HUES48 (cell line): ENCODE measurements at regions not wholly inside any gene's neighbourhood (a gene's known extent, or its start where the extent isn't known, plus 50 kb on each side); places are given as distances from the start of the nearest gene placed in this dataset.
"Not testable (repeated sequence)": the region's sequence is repeated elsewhere in the genome, so short reads cannot be mapped to it uniquely, and the experiment has no call there.

Experiments used
- H3K27ac ChIP-seq: one replicate; pipeline ENCODE4 v1.7.0; 2013; ENCODE audit warnings: low read depth, low read length, inconsistent platforms
- H3K27me3 ChIP-seq: 2 replicates; pipeline ENCODE4 v1.6.1; 2013; ENCODE audit warnings: mild to moderate bottlenecking, low read length; ENCODE audit not compliant: control insufficient read depth, insufficient read depth
- H3K36me3 ChIP-seq: 2 replicates; pipeline ENCODE4 v1.6.1; 2013; ENCODE audit warnings: low read length; ENCODE audit not compliant: control insufficient read depth, insufficient read depth
- H3K4me1 ChIP-seq: 2 replicates; pipeline ENCODE4 v1.6.1; 2013; ENCODE audit warnings: mild to moderate bottlenecking, low read length; ENCODE audit not compliant: control insufficient read depth, insufficient read depth
- H3K4me3 ChIP-seq: 2 replicates; pipeline ENCODE4 v1.5.1; 2013; ENCODE audit warnings: mild to moderate bottlenecking, low read depth, low read length
- H3K9ac ChIP-seq: 2 replicates; pipeline ENCODE4 v1.6.1; 2013; ENCODE audit warnings: mild to moderate bottlenecking, low read depth, low read length, moderate library complexity
- H3K9me3 ChIP-seq: 2 replicates; pipeline ENCODE4 v1.6.1; 2013; ENCODE audit warnings: low read length; ENCODE audit not compliant: control insufficient read depth, insufficient read depth

DNA sequence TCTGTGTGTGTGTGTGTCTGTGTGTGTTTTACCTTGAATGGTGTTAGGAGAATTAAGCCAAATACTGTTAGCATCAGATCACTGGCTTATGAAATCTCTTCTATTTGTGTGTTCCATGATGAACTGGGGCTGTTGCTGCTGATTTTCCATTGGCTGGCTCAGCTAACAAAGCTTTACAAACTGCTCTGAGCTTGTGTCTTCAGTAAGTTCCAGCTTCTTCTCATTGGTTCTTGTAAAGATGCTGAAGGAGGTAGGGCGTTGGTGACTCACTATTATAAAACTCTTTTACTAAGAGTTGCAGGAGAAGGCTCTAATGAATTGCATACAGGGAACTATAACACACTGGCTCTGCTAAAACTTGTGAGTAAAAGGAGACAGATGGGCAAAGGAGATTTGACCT is 136.4 kb upstream of the PRKCQ start:
- Histone ChIP-seq H3K27ac (no peak overlapping the region), H3K4me1 (peaks cover 16% of the 10 kb centered on the region), H3K4me3 (no peak overlapping the region), H3K9me3 (no peaks in the 10 kb centered on the region), H3K9ac (no peak overlapping the region), H3K27me3 (no peaks in the 10 kb centered on the region), H3K36me3 (no peaks in the 10 kb centered on the region)

DNA sequence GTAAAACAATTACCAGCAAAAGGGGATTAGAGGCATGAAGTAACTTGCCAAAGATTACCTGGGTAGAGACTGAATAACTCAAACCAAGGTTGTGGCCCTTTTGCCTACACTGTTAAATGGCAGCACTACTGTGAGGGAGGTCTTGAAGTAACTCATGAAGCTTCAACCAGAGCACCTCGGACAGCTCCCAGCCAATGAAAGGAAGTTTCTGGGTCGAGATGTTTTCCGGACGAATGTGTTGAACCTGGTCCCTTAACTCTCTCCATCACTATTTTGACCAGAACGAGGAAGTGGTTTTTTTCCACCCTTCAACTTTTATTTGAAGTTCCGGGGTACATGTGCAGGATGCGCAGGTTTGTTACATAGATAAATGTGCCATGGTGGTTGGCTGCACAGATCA is 133.6 kb upstream of the PRKCQ start:
- Histone ChIP-seq H3K36me3 (no peaks in the 10 kb centered on the region), H3K9ac (no peak overlapping the region), H3K9me3 (no peaks in the 10 kb centered on the region), H3K4me3 (no peak overlapping the region), H3K4me1 (peaks cover 4% of the 10 kb centered on the region; the same call in 1 of the 2 replicates), H3K27me3 (no peaks in the 10 kb centered on the region), H3K27ac (no peak overlapping the region)

DNA sequence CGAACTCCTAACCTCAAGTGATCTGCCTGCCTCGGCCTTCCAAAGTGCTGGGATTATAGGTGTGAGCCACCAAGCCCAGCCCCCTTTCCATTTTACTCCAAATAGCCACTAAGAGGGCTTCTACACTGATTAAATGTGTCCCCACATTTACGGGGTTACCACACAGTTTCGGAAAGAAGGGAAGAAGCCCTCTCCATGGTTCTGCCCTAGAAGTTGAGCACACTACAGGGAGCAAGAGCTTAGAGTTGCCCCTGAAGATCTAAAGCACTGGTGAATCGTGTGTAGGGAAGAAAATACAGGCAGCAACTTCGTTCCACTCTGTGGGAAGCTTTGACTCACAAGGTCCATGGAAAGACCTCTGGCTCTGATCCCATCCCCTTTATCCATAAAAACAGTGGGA is 133.0 kb upstream of the PRKCQ start:
- Histone ChIP-seq H3K9me3 (no peaks in the 10 kb centered on the region), H3K27me3 (no peaks in the 10 kb centered on the region), H3K27ac (no peak overlapping the region), H3K4me1 (no peaks in the 10 kb centered on the region), H3K9ac (no peak overlapping the region), H3K36me3 (no peaks in the 10 kb centered on the region), H3K4me3 (no peak overlapping the region)

DNA sequence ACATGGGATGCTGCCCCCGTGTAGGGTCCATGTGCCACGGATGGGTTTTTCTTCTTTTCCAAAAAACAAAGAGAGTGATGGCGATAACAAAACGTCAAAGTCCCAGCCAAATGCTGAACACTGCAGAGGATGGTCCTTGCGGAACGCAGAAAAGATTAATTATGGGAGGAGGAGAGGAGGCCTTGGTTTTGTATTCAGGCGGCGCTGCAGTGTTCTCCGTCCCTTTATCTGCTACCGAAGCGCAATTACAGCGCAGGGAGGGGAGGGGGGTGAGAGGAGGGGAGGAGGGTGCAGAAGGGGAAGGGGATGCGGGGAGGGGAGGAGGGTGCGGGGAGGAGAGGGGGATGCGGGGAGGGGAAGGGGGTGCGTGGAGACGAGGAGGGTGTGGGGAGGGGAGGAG is 131.8 kb upstream of the PRKCQ start:
- Histone ChIP-seq H3K9ac (no peak overlapping the region), H3K9me3 (no peaks in the 10 kb centered on the region), H3K27ac (no peak overlapping the region), H3K36me3 (no peaks in the 10 kb centered on the region), H3K4me1 (no peaks in the 10 kb centered on the region), H3K27me3 (no peaks in the 10 kb centered on the region), H3K4me3 (no peak overlapping the region)

DNA sequence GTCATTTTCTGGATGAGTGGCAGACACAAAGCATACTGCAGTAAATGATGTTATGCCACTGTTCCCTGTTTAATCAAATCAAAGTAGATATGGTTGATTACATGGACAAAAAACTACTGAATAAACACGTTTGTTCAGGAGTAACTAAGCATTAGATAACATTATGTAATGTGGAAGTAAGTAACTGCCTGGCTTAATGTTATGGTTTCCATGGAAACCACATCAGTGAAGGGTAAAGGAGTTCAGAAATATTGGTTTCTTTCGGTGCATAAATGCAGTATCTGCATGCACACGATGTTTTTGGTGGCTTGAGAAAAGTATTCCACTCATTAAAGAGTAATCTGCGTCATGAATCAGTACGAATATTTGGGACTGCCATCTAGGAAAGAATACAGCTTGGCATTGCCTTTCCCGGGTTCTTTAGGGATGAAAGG is 131.3 kb upstream of the PRKCQ start:
- Histone ChIP-seq H3K4me3 (no peak overlapping the region), H3K4me1 (no peaks in the 10 kb centered on the region), H3K27me3 (no peaks in the 10 kb centered on the region), H3K27ac (no peak overlapping the region), H3K36me3 (no peaks in the 10 kb centered on the region), H3K9me3 (no peaks in the 10 kb centered on the region), H3K9ac (no peak overlapping the region)

DNA sequence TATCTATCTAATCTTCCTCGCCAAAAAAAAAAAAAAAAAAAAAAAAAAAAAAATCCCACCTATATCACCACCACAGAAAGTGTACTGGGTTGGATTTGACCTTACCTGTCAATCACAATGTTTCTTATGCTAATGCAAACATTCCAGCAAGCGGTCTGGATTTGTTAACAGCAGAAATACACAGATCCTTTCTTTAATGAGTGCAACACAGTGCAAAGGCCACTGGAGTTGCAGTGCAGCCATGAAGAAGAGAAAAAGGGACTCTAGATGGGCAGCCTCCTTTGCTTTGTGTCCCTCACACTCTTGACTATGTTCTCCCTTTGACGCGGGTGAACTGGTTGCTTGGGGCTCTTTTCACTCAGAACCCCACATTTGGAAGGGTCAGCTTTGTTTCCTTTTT is 127.3 kb upstream of the PRKCQ start:
- Histone ChIP-seq H3K9ac (no peak overlapping the region), H3K9me3 (no peaks in the 10 kb centered on the region), H3K27ac (no peak overlapping the region), H3K36me3 (no peaks in the 10 kb centered on the region), H3K4me1 (no peaks in the 10 kb centered on the region), H3K27me3 (no peaks in the 10 kb centered on the region), H3K4me3 (no peak overlapping the region)

DNA sequence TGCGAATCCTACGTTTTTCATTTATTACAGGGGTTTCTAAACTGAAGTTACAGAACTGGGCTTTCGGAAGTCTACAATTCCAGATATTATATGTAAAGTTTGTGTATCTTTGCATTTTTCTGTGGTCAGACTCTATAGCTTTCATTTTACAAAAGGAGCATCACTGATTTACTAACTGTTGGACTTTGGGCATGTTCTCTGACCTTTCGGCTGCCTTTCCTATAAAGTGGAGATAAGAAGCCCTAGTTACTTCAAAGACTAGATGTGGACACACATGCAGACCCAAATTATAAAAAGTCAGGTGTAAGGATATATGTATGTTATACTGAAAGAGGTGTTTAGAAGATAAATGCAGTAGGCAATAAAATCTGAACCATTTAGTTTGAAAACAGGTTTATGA is 126.6 kb upstream of the PRKCQ start:
- H3K36me3 ChIP-seq: no peaks in the 10 kb centered on the region
- no peak overlapping the region for H3K4me3 ChIP-seq
- no peak overlapping the region for H3K27ac ChIP-seq
- no peaks in the 10 kb centered on the region for H3K4me1 ChIP-seq
- H3K9ac ChIP-seq: no peak overlapping the region
- no peaks in the 10 kb centered on the region for H3K27me3 ChIP-seq
- H3K9me3 ChIP-seq: no peaks in the 10 kb centered on the region

DNA sequence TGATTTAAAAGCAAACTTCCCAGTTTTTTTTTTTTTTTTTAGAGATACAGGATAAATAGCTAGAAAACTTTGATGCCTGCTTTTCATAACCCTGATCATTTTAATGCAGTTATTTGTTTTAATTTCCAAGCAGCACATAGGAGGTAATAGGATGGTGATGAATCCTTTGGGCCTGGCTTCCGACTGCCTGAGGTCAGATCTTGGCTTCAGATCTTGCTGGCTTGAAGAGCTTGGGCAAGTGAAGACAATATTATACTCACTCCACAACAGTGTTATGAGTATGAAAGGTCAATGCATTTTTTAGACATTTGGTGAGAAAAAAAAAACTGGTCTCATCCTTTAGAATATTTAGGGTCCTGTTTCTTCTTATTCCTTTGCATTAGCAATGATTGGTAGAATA is 124.8 kb upstream of the PRKCQ start:
- Histone ChIP-seq H3K36me3 (no peaks in the 10 kb centered on the region), H3K27me3 (no peaks in the 10 kb centered on the region), H3K4me1 (no peaks in the 10 kb centered on the region), H3K4me3 (no peak overlapping the region), H3K27ac (no peak overlapping the region), H3K9ac (no peak overlapping the region), H3K9me3 (no peaks in the 10 kb centered on the region)

DNA sequence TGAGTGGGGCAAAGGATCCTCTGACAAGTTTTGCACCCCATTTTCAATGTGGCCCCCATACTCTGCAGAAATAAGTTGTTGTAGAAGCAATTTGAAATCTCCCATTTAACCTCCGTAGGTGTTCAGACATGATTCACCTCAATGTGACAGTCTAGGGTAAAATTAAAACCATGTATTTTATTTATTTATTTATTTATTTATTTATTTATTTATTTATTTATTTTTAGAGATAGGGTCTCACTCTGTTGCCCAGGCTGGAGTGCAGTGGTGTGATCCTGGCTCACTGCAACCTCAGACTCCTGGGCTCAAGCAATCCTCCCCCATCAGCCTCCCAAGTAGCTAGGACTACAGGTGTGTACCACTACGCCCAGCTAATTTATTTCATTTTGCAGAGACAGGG is 122.8 kb upstream of the PRKCQ start:
- not testable (repeated sequence) for H3K27ac ChIP-seq, H3K27me3 ChIP-seq, H3K36me3 ChIP-seq, H3K9me3 ChIP-seq, H3K4me3 ChIP-seq, H3K9ac ChIP-seq, H3K4me1 ChIP-seq

DNA sequence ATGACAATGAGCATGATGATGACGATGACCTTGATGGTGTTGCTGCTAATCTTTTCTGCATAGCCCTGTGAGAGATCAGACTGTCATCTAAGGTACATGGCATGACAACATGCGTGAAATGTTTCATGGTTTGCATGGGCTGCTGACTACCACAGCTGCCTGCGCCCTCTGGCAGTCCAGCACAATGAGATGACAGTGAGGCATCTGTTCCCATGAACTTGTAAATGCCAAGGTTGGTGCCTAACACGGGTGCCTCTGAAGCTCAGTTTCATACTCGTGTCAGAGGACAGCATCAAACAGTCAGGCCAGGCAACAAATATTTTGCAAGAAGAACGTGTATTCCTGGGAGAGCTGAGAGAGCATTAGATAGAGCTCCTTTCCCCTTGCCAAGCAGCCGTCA is 122.0 kb upstream of the PRKCQ start:
- Histone ChIP-seq H3K9me3 (no peaks in the 10 kb centered on the region), H3K9ac (no peak overlapping the region), H3K27me3 (no peaks in the 10 kb centered on the region), H3K27ac (no peak overlapping the region), H3K4me3 (no peak overlapping the region), H3K36me3 (no peaks in the 10 kb centered on the region), H3K4me1 (no peaks in the 10 kb centered on the region)

DNA sequence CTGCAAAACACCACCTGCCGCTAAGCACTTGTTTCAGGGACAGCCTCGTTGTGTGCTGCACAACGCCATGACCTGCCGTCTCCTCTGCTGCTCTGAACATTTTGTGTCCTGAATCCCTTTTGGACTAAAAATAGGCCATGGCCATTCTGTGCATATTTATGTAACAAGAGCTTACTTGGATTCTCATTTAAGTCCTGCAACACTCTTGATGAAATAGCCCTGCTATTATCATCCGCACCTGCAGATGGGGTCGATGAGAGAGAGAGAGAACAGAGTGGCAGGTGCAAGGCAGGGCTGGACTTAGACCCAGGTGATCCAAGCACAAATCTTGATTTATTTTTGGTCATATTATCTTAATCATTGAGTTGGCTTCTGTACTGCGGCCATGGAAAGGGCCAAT is 121.2 kb upstream of the PRKCQ start:
- no peaks in the 10 kb centered on the region for H3K9me3 ChIP-seq
- no peaks in the 10 kb centered on the region for H3K4me1 ChIP-seq
- H3K9ac ChIP-seq: no peak overlapping the region
- no peaks in the 10 kb centered on the region for H3K36me3 ChIP-seq
- no peak overlapping the region for H3K4me3 ChIP-seq
- no peak overlapping the region for H3K27ac ChIP-seq
- no peaks in the 10 kb centered on the region for H3K27me3 ChIP-seq

DNA sequence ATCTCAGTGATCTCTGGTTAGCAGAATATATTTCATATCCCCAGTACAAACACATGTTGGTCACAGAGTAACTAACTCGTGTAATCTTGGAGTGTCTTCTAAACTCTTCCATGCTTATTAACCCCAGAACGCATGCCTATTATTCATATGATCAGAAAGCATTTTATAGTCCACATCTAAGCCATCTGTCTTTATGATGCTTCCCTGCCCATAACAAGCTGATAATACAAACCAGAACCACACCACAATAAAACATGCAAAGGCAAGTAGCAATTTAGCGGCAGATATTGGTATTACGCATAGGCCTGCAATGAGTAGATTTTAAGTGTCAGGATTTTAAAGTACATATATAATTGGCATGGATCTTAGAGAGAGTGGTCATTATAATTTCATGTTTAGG is 120.0 kb upstream of the PRKCQ start:
- Histone ChIP-seq H3K36me3 (no peaks in the 10 kb centered on the region), H3K4me3 (no peak overlapping the region), H3K27ac (no peak overlapping the region), H3K4me1 (no peaks in the 10 kb centered on the region), H3K27me3 (no peaks in the 10 kb centered on the region), H3K9me3 (no peaks in the 10 kb centered on the region), H3K9ac (no peak overlapping the region)
